GM11168 (cell line): ENCODE measurements at regions not wholly inside any gene's neighbourhood (a gene's known extent, or its start where the extent isn't known, plus 50 kb on each side); places are given as distances from the start of the nearest gene placed in this dataset.
"Not testable (repeated sequence)": the region's sequence is repeated elsewhere in the genome, so short reads cannot be mapped to it uniquely, and the experiment has no call there.

Experiments
- in situ Hi-C: fragments of 300-500 bp; cut with MboI; formaldehyde crosslinking; loops from one replicate; pipeline ENCODE4 v1.12.0; 2022; ENCODE audit warnings: low sequenced_read_pairs; ENCODE audit not compliant: unreplicated experiment

DNA sequence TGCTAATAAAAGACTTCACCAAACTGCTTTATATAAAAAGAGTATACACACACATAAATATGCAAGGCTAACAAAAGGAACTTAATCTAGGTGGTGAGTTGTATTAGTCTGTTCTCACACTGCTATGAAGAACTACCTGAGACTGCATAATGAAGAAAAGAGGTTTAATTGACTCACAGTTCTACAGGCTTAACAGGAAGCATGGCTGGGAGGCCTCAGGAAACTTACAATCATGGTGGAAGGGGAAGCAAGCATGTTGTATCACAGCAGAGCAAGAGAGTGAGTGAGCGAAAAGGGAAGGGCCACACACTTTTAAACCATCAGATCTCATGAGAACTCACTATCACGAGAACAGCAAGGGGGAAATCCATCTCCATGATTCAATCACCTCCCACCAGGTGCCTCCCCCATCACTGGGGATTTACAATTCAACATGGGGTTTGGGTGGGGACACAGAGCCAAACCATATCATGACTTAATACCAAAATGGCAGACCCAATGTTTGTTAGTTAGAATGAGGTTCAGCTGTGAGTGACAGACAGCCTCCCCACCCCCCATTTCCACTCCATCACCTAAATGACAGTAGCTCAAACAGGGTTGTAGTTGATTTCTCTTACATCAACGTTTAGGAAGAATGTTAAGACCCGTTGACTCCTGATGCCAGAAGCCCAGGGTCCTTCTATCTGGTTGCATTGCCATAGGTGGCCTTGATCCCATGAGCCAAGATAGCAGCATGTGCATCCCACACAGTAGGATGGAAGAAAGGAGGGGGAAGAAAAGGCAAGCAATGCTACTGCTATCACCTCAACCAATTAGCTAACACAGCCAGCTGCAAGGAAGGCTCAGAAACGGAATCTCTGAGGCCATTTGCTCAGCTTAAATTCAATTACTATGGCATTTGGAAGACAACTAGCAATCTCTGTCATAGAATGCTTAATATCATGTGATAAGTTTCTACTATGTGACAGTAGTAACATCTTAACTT is 77.0 kb downstream of the CCDC71L start:
- in situ Hi-C loops: no loop called here

DNA sequence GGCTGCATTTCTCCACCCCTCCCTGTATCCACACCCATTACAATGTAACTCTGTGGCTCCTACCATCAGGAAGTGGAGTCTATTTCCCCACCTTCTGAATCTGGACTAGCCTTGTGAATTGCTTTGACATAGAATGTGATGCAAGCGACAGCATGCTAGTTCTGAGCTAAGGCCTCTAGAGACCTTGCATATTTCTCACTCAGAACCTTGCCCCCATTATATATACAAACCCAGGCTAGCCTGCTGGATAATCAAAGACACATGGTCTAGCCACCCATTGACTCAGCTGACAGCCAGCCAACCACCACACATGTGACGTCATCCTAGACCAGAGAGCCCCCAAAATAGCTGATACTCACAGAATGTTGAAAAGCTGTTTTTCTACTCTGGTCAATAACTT is 77.9 kb downstream of the CCDC71L start:
- in situ Hi-C loops: no loop called here

DNA sequence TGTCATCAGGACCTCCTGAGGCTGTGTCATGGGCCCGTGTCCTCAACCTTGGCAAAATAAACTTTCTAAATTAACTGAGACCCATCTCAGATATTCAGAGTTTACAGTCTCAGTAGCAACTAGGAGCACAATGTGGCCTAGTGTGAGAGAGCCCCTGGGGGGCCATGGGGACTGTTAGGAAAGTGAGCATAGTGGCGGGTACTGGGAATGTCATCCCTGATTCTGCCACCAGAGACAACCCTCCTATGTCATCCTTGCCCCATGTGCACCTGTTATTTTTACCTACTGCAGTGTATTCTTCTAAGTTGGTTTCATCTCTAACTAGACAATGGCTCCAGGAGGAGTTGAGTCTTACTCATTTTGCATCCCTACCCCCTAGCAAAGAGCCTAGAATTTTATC is 78.6 kb downstream of the CCDC71L start:
- in situ Hi-C loops: no loop called here

DNA sequence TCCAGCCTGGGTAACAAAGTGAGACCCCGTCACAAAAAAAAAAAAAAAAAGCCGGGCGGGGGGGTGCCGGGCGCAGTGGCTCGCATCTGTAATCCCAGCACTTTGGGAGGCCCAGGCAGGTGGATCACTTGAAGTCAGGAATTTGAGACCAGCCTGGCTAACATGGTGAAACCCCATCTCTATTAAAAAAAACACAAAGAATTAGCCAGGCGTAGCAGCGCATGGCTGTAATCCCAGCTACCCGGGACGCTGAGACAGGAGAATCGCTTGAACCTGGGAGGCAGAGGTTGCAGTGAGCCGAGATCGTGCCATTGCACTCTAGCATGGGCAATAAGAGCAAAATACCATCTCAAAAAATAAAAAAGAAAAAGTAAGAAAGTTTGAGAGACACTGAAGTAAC is 81.9 kb downstream of the CCDC71L start:
- in situ Hi-C loops: not testable (repeated sequence)

DNA sequence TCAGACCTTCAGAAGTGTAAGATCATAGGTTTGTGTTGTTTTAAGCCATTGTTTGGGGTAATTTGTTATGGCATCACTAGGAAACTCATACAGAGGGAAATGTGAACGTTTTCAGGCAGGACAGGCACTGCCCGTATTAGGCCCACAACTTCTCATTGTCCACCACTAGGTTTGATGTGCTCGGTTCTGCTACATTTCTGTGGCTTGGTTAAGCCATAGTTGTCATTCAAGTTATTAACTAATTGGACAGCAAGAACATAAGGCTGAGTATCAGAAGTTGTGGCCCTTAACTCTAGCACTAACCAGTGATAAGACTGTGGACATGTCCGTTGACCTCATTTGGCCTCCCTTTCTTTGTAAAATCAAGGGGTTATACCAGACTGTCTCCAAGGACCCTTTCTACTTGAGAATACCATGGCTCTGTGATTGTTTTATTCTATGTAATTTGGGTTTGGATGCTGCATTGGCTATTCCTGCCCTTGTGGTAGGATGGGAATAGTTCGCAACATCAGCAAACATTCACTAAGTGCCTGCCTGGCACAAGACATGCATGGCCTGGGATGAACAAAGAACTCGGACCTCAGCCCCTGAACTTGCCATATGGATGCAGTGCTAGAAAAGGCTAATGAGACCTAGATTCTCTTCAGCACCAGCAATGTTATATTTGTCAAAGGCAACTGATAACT is 85.7 kb downstream of the CCDC71L start:
- in situ Hi-C loops: no loop called here

DNA sequence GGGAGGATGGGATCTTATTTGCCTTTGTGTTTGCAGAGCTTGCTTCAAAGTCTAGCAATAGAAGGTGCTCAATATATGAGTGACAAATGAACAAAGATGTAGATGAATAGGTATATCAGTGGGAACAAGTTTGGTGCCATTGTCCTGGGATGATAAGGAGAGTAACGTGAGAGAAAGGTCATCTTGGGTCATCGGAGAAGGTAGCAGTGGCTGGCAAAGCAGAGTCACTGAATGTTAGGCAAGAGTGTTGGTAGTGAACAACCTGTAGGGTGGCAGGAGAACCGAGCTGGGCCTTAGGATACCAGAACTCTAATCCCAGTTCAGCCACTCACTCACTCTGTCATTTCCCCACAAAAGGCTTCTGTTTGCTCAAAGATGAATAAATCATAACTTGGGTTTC is 87.2 kb downstream of the CCDC71L start:
- in situ Hi-C loops: no loop called here

DNA sequence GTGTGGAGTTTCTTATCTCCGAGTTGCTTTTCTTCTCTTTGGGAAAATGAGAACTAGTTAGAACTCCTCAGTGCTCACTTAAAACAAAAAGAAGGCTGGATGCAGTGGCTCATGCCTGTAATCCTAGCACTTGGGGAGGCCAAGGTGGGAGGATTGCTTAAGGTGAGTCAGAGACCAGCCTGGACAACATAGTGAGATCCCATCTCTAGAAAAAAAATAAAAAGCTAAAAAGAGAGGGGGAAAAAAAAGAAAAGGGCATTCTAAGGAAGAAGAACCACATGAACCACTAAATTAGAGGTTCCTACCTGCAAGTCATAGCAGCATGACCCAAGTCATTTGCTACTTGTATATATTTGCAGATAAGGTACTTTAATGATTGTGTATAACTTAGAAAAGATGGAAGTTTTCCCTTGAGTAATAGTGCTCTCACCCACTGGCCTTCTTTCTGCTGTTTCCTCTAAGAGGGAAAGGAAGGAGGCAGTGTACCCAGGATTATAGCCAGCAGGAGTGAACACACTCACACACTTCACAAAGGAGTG is 87.8 kb downstream of the CCDC71L start:
- in situ Hi-C loops: no loop called here

DNA sequence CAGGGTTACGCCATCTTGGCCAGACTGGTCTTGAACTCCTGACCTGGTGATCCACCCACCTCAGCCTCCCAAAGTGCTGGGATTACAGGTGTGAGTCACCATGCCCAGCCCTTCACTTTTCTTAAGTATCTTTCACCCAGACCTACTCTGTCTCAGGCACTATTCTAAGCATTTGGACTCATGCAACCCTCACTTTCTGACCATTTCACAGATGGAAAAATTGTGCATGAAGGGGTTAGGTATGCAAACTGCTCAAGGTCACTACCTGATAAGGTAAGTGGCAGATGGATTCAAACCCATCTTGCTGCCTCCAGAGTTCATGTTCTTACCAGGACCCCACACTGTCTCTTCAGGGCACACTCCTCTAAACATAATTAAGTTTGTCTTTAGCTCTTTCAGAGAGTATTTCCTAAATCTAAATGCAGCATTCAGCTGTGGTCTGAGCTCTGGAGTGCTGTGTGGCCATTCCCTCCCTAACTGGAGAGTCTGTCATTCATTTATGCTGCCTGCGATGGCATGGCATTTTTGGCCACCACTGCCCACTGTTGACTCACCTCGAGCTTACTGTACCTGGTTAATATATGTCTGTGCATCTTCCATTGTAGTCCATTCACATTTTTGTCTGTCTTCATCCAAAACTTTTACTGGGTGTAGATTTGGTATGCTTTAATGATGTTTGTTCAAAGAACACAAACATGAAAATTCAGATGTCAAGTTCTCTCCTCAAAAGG is 88.4 kb downstream of the CCDC71L start:
- in situ Hi-C loops: no loop called here

DNA sequence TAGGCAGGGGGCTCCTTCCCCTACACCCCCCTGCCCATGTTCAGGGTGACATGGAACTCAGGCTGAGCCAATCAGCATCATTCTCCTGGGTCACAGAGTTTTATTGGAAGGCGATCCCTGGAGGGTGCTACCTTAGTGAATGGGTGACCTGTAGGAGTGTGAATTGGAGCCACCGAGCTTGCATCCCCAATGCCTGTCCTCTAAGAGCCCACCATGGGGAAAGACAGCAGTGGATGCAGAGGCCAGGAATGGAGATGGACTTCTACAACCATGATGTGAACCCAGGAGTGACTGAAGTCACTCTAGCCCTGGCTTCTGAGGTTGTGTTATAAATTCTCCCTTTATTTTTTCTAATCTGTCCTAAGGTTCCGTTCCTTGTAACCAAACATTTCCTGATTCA is 89.4 kb downstream of the CCDC71L start:
- in situ Hi-C loops: no loop called here

DNA sequence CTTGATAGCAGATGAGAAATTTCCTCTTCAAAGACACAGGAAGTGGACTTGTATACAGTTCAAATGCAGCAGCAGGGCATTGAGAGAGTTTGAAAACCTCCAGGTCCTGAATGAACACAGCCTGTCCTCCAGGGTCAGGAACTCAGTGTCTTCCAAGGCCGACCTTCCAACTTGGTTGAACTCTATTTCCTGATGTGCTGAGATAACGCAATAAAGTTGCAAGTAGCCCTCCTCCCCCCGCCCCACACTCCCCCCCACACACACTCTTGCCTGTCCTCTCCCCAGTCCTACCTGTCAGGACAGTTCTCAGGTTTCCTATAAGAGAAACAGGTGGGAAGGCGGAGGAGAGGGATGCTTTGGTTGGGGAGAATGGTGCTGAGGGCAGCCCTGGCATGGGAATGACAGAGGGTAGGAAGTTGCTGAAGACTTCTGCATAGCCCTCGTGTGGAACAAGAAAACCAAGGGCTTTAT is 90.0 kb downstream of the CCDC71L start:
- in situ Hi-C loops: no loop called here

DNA sequence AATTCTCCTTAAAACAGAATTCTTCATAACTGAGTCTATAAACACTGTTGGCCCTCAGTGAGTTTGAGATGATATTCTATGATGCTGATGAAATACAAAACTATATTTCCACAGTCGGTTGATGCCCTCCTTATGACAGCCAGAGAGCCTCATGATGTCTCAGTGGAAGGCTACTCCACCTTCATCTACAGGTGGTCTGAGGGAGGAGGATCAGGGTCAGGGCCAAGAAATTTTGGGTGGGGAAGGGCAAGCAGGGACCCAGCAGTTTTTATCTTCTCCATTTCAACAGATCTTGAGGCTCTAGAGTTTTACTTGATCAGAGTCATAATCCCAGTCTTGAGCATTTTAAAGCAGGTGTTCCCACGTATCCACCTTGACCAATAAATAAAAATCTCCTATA is 90.8 kb downstream of the CCDC71L start:
- in situ Hi-C loops: no loop called here

DNA sequence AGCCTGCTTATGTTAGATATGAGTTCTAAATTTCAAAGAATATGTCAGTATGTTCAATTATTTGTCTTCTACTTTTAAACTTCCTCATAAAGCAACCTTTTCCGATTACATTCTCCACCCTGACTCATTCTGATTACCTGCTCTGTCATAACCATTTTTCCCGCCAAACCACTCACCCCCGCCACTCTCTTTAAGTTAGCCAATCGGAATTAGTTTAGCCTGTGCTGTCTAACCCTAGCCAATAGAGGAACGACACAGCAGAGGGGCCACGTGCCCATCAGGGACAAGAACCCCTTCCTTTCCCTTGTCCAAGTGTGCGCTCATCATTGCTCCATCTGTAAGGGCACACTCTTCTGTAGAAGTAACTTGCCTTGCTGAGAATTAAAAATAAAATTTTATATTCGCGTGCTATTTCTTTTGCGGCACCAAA is 91.4 kb downstream of the CCDC71L start:
- in situ Hi-C loops: no loop called here

DNA sequence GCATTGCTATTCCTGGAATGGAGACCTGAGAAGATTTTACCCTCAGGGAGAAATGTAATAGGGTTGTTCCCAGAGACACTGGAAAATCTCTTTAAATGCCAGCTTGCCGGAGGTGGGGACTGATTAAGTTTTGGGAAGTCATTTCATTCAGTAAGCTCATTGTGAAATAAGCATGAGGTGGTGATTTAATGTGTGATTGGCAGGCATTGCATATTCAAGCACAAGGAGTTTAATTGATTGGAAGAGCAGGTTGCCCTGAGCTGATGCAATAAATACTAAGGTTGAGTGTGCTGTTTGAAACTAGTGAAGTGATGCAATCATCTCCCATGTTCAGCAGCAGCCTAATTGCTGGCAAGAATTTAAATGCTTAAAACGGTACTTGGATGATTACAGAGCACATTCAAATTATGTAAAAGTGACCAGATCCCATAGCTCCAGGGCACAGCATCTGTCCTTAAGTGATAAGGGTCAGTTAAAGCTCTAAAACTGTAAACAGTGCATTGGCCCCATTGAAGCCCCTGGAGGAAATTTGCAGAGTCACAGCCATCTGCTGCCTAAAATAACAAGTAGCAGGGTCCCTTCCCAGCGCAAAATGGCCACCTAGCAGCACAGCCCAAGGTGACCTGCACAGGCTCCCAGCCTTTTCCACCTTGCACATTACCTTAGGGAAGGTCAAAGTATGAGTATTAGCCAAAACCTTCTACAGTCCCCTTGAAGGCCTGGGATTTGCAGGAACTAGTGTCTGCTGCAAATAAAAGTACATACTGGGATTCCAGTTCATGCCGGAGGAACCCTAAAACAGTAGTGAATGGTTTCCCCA is 92.1 kb downstream of the CCDC71L start:
- in situ Hi-C loops: no loop called here

DNA sequence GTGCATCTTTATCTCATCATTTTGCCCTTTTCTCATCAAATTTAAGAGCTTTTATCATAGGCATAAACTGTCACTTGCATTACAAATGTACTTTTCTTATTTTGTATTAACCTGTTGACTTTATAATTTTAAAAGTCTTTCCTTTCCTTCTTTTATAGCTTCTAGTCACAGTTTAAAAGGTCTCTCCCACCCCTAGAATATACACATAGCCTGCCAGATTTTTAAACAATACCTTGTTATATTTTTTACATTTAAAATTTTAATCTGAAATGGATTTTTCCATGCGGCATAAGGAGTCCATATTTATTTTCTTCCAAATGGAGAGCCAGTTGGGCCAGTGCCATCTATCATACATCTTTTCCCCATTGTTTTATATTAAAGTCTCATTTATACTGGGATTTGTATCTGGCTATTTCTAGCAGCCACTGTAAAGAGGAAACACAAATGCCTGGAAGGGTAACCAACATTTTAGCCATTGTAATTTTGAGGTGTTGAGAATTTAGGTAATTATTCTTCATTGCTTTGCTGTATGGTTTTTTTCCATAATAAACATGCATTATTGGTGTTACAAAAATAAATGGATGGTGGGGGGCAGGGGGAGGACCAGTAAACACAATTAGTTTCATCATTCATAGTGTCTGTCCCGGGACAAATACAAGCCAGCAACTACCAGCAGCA is 92.8 kb downstream of the CCDC71L start:
- in situ Hi-C loops: no loop called here

DNA sequence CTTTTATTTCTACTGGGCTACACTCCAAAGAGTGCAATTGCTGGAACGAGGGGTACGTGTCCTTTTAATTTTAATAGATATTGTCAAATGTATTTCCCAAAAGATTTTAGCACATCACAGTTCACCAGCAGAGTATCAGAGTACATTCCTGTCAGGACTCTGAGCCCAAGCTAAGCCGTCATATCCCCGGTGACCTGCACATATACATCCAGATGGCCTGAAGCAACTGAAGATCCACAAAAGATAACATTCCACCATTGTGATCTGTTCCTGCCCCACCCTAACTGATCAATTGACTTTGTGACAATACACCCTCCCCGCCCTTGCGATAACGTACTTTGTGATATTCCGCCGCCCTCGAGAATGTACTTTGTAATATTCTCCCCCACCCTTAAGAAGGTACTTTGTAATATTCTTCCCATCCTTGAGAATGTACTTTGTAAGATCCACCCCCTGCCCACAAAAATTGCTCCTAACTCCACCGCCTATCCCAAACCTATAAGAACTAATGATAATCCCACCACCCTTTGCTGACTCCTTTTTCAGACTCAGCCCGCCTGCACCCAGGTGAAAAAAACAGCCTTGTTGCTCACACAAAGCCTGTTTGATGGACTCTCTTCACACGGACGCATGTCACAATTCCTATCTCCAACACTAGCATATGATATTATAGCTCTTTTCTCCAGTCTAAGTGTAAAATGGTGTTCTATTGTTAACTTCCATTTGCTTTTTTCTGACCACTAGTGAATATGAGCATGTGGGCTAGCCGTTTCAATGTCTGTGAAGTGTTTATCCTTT is 93.6 kb downstream of the CCDC71L start:
- in situ Hi-C loops: not testable (repeated sequence)

DNA sequence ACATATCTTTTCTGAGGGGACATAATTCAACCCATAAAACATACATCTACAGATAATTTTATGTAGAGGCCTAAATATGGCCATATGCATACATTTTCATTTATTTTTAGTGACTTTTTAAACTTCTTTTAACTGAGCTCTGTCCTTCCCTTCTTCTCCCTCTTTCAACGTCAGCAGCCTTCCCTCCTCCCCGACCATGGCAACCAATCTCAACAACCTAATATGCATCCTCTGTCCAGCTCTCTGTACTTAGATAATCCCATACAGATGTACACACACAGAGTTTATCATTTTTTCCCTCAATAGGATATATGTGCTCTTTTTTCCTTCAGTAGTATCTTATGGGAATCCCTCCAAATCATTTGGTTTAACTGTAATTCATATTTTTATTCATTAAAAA is 94.3 kb downstream of the CCDC71L start:
- in situ Hi-C loops: no loop called here

DNA sequence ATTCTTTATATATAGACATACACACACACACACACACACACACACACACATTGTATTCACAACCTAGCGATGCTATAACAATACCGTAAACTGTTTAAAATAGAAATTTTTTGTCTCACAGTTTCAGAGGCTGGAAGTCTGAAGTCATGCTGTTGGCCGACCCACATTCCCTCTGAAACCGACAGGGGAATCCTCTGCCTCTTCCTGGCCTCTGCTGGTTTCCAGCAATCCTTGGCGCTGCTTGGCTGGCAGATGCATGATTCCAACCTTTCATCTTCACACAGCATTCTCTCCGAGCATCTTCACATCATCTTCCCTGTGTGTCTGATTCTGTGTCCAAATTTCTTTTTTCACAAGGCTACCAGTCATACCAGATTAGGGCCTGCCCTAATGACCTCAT is 94.8 kb downstream of the CCDC71L start:
- in situ Hi-C loops: no loop called here

DNA sequence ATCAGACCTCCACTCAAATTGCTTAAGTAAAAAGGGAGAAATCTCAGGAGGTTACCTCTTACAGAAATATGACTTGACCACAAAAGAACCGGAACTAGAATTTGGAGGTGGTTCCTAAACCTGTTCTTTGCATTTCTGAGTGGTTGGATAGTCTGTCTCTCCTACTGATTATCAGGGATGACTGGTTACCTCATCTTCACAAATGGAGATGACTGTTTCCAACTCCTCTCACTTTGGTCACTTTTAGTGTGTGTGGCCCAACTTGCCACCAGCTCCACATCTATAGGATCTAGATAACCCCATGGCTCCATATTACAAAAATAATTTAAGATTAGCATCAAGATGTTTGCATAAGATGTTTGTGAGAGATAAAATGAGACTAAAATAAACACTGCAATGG is 95.5 kb downstream of the CCDC71L start:
- in situ Hi-C loops: no loop called here
